Ovary (tissue), 3 donors: ENCODE measurements at regions not wholly inside any gene's neighbourhood (a gene's known extent, or its start where the extent isn't known, plus 50 kb on each side); places are given as distances from the start of the nearest gene placed in this dataset.

ENCODE experiments used
- CTCF ChIP-seq, 3 donors: fragments of 450-650 bp in 2 of 3; fragments of 200-600 bp in 1 of 3; IDR thresholded peaks; one replicate each; pipeline versions ENCODE4 v1.5.1 to v1.8.0; 2016 to 2022; ENCODE audit warnings: antibody characterized with exemption in 3 of 3, mild to moderate bottlenecking in 1 of 3
- POLR2A ChIP-seq: fragments of 450-650 bp; IDR thresholded peaks from one replicate; pipeline ENCODE4 v1.6.1; 2017; ENCODE audit warnings: antibody characterized with exemption, mild to moderate bottlenecking, moderate library complexity
- donor health status: DM: no; HTN: no; CAD: no.

DNA sequence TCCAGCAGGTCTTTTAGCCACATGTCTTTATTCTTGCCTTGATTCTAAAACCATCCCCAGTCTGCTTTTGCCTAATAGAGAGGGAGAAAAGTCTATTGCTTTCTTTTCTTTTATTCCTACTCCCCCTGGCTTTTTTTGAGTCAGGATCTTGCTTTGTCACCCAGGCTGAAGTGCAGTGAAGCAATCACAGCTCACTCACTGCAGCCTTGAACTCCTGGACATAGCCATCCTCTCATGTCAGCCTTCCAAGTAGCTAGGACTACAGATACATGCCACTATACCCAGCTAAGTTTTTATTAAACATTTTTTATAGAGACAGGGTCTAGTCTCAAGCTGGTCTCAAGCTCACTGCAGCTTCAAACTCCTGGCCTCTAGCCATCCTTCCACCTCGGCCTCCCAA is 72.5 kb upstream of the PAXBP1 start:
- TF ChIP-seq CTCF (IDR thresholded peaks at IDR 0.05) = no peak
- TF ChIP-seq POLR2A = no peak
